Astrocyte (in vitro differentiated cells and primary cell): ENCODE measurements at regions not wholly inside any gene's neighbourhood (a gene's known extent, or its start where the extent isn't known, plus 50 kb on each side); places are given as distances from the start of the nearest gene placed in this dataset.

Experiments
- DNase-seq: peaks from one replicate; pipeline ENCODE4 v3.0.0-alpha.2; 2010; ENCODE audit warnings: low read depth
- FAIRE-seq: peaks from 2 replicates; lab custom pipeline; 2011; peaks lifted over from hg19 to GRCh38; lab: Jason Lieb, UNC
- H2AFZ ChIP-seq: 2 replicates; pipeline ENCODE4 v1.6.0; 2012; ENCODE audit warnings: low read depth, low read length, inconsistent platforms
- H3K27ac ChIP-seq: 2 replicates; pipeline ENCODE4 v1.5.1; 2011; ENCODE audit warnings: low read depth, low read length, inconsistent platforms
- H3K27me3 ChIP-seq: 2 replicates; pipeline ENCODE4 v1.6.0; 2011; ENCODE audit warnings: low read length, inconsistent platforms; ENCODE audit not compliant: insufficient read depth
- H3K36me3 ChIP-seq: 2 replicates; pipeline ENCODE4 v1.5.1; 2011; ENCODE audit warnings: low read length, inconsistent platforms; ENCODE audit not compliant: insufficient read depth
- H3K4me1 ChIP-seq: 2 replicates; pipeline ENCODE4 v1.5.1; 2011; ENCODE audit warnings: low read length, inconsistent platforms; ENCODE audit not compliant: insufficient read depth
- H3K4me2 ChIP-seq: 2 replicates; pipeline ENCODE4 v1.6.0; 2012; ENCODE audit warnings: low read length, inconsistent platforms
- H3K4me3 ChIP-seq: 2 replicates; pipeline ENCODE4 v1.5.1; 2011; ENCODE audit warnings: low read depth, mild to moderate bottlenecking, low read length, inconsistent platforms; ENCODE audit not compliant: insufficient read depth
- H3K79me2 ChIP-seq: 2 replicates; pipeline ENCODE4 v1.6.0; 2012; ENCODE audit warnings: mild to moderate bottlenecking, low read length, inconsistent platforms; ENCODE audit not compliant: insufficient read depth
- H3K9ac ChIP-seq: 2 replicates; pipeline ENCODE4 v1.6.0; 2012; ENCODE audit warnings: mild to moderate bottlenecking, low read length, inconsistent platforms
- H3K9me3 ChIP-seq: 2 replicates; pipeline ENCODE4 v1.5.1; 2012; ENCODE audit warnings: low read depth, mild to moderate bottlenecking, low read length, inconsistent platforms; ENCODE audit not compliant: insufficient read depth
- H4K20me1 ChIP-seq: 2 replicates; pipeline ENCODE4 v1.6.0; 2012; ENCODE audit warnings: low read length, inconsistent platforms; ENCODE audit not compliant: insufficient read depth
- H3K27ac Mint-ChIP-seq: one replicate; pipeline ENCODE4 v1.8.0; 2021; ENCODE audit warnings: mild to moderate bottlenecking, mixed read lengths; ENCODE audit not compliant: unreplicated experiment
- H3K27me3 Mint-ChIP-seq: one replicate; pipeline ENCODE4 v1.8.0; 2021; ENCODE audit warnings: low read depth, mixed read lengths; ENCODE audit not compliant: unreplicated experiment
- H3K36me3 Mint-ChIP-seq: one replicate; pipeline ENCODE4 v1.8.0; 2021; ENCODE audit warnings: low read depth, mixed read lengths; ENCODE audit not compliant: unreplicated experiment
- H3K4me1 Mint-ChIP-seq: one replicate; pipeline ENCODE4 v1.8.0; 2021; ENCODE audit warnings: low read depth, mixed read lengths; ENCODE audit not compliant: unreplicated experiment
- H3K4me3 Mint-ChIP-seq: one replicate; pipeline ENCODE4 v1.8.0; 2021; ENCODE audit warnings: mild to moderate bottlenecking, moderate library complexity, mixed read lengths; ENCODE audit not compliant: unreplicated experiment
- H3K9me3 Mint-ChIP-seq: one replicate; pipeline ENCODE4 v1.8.0; 2021; ENCODE audit warnings: mild to moderate bottlenecking, mixed read lengths; ENCODE audit not compliant: unreplicated experiment
- CTCF ChIP-seq: IDR thresholded peaks from 2 replicates; pipeline ENCODE4 v1.5.1; 2011; ENCODE audit warnings: low read depth, mild to moderate bottlenecking, inconsistent platforms, low read length, moderate library complexity; ENCODE audit not compliant: insufficient read depth
- EZH2 ChIP-seq: IDR thresholded peaks from 2 replicates; pipeline ENCODE4 v1.6.1; 2012; ENCODE audit warnings: mild to moderate bottlenecking, low read length, inconsistent platforms; ENCODE audit not compliant: insufficient read depth

- no peaks in the 10 kb centered on the region for H3K27me3 ChIP-seq
- H2AFZ ChIP-seq, result no peak overlapping the region
- TF ChIP-seq CTCF (no peak), EZH2 (no peak)
- H3K9ac ChIP-seq, result no peak overlapping the region
- no peaks in the 10 kb centered on the region for H3K9me3 ChIP-seq
- no peaks in the 10 kb centered on the region for H3K79me2 ChIP-seq
- Mint-ChIP-seq H3K4me3 (no peak overlapping the region), H3K4me1 (peaks cover 4% of the 10 kb centered on the region), H3K9me3 (no peaks in the 10 kb centered on the region), H3K27me3 (no peaks in the 10 kb centered on the region), H3K27ac (no peak overlapping the region), H3K36me3 (no peaks in the 10 kb centered on the region)
- H3K27ac ChIP-seq, result no peak overlapping the region
- no peak overlapping the region for H3K4me2 ChIP-seq
- H3K4me3 ChIP-seq, result no peak overlapping the region
- no peak for DNase-seq
- H4K20me1 ChIP-seq, result no peaks in the 10 kb centered on the region
- no peaks in the 10 kb centered on the region for H3K36me3 ChIP-seq
- H3K4me1 ChIP-seq, result no peaks in the 10 kb centered on the region
- no peak for FAIRE-seq
Observed at GRCh38 chr6:133070410-133071043, 170.6 kb upstream of the EYA4 start.

GRCh38 chr6:133079901-133080300, 161.3 kb upstream of the EYA4 start:
- DNase-seq, result no peak
- TF ChIP-seq CTCF (no peak), EZH2 (no peak)
- no peaks in the 10 kb centered on the region for H3K27me3 ChIP-seq
- H3K36me3 Mint-ChIP-seq, result no peaks in the 10 kb centered on the region
- no peaks in the 10 kb centered on the region for H3K4me1 ChIP-seq
- no peaks in the 10 kb centered on the region for H3K9me3 Mint-ChIP-seq
- FAIRE-seq, result no peak
- no peak overlapping the region for H2AFZ ChIP-seq
- no peaks in the 10 kb centered on the region for H4K20me1 ChIP-seq
- H3K4me3 Mint-ChIP-seq, result no peak overlapping the region
- no peak overlapping the region for H3K27ac ChIP-seq
- no peaks in the 10 kb centered on the region for H3K79me2 ChIP-seq
- H3K9me3 ChIP-seq, result no peaks in the 10 kb centered on the region
- H3K4me2 ChIP-seq, result no peak overlapping the region
- H3K4me3 ChIP-seq, result no peak overlapping the region
- no peak overlapping the region for H3K27ac Mint-ChIP-seq
- H3K9ac ChIP-seq, result no peak overlapping the region
- H3K36me3 ChIP-seq, result no peaks in the 10 kb centered on the region
- peaks cover 4% of the 10 kb centered on the region for H3K4me1 Mint-ChIP-seq
- no peaks in the 10 kb centered on the region for H3K27me3 Mint-ChIP-seq

GRCh38 chr6:133083248-133083967, 157.7 kb upstream of the EYA4 start:
- Histone ChIP-seq H3K4me1 (no peaks in the 10 kb centered on the region), H3K4me2 (no peak overlapping the region), H4K20me1 (no peaks in the 10 kb centered on the region), H3K4me3 (no peak overlapping the region), H3K9me3 (no peaks in the 10 kb centered on the region), H3K9ac (no peak overlapping the region), H2AFZ (no peak overlapping the region), H3K27ac (no peak overlapping the region), H3K79me2 (no peaks in the 10 kb centered on the region), H3K27me3 (no peaks in the 10 kb centered on the region), H3K36me3 (no peaks in the 10 kb centered on the region)
- no peak for TF ChIP-seq EZH2
- no peak overlapping the region for H3K27ac Mint-ChIP-seq
- no peaks in the 10 kb centered on the region for H3K27me3 Mint-ChIP-seq
- no peaks in the 10 kb centered on the region for H3K36me3 Mint-ChIP-seq
- DNase-seq, result no peak
- no peak for FAIRE-seq
- peaks cover 4% of the 10 kb centered on the region for H3K4me1 Mint-ChIP-seq
- no peaks in the 10 kb centered on the region for H3K9me3 Mint-ChIP-seq
- H3K4me3 Mint-ChIP-seq, result no peak overlapping the region
